Left forelimb (tissue), 1 donor: ENCODE measurements at regions not wholly inside any gene's neighbourhood (a gene's known extent, or its start where the extent isn't known, plus 50 kb on each side); places are given as distances from the start of the nearest gene placed in this dataset.

Source experiments
- DNase-seq: peaks from one replicate; pipeline ENCODE4 v3.0.0-alpha.2; 2018; ENCODE audit warnings: low spot score

- no peak for DNase-seq
Observed at GRCh38 chr1:234716908-234717375, 107.0 kb upstream of the IRF2BP2 start.

DNA sequence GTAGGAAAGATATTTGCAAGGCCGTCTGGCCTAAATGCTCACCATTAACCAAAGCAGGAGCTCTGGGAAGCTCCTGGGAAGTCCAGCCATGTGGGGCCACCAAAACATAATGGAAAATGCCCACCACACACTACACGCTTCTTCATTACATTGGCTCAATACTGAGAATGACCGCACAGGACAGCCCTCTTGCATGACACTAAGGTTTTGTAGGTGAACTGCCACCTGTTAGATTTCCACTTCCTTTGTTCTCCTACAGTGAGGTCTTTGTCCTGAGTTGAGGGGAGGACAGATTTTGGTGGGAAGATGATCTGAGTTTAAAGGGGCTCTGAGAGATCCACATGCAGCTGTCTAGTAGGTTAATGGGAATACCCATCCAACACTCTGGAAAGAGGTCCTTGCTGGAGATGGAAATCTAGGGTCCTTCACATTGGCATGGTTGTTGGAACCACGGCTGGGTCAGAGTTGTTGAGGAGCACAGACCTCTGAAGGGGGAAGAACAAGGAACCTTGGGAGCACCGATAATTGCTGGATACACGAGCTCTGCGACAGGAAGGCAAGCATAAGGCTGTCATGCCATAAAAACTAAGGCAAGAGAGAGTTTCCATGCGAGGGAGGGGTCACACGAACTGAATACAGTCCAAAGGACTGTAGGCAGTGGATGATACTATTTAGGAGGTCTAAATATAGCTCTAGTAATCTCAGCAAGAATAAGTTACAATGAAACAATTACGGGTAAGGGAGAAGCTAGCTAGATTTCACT is 105.5 kb upstream of the IRF2BP2 start:
- DNase-seq = peak; percentile 30

DNA sequence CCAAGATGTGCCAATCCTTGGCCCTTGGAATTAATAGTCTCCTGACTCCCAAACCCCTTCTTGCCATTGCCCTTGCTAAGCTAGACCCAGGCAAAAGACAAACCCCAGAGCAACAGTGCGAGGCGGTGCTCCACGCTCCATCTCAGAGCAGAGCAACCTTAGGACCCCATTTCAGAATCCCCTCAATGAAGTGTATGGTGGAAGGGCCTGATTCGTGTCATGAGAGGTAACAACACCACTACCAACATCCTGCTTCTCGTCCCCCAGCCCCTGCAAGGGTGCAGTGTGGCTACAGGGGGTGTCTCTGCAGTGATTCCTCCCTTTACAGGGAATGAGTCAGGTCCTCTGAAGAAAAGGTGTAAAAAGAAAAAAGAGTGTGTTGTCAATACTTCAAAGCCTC is 103.9 kb upstream of the IRF2BP2 start:
- DNase-seq = peak; percentile 26

DNA sequence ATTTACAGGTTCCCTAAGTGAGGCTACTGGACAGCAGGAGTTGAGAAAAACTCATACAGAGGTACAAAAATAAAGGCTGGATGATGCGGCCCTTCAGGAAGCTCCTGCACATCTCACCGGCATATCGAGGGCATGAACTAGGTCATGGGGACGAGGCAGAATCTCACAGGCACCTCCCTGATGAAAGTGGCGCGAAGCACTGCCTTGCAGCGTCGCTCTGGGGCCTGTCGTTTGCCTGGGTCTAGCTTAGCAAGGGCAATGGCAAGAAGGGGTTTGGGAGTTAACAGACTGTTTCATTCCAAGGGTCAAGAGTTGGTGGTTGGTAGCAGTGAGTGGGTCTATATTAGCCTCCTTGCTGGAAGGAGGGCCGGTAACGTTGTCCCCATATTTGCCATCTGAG is 103.5 kb upstream of the IRF2BP2 start:
- DNase-seq = peak; percentile 44

DNA sequence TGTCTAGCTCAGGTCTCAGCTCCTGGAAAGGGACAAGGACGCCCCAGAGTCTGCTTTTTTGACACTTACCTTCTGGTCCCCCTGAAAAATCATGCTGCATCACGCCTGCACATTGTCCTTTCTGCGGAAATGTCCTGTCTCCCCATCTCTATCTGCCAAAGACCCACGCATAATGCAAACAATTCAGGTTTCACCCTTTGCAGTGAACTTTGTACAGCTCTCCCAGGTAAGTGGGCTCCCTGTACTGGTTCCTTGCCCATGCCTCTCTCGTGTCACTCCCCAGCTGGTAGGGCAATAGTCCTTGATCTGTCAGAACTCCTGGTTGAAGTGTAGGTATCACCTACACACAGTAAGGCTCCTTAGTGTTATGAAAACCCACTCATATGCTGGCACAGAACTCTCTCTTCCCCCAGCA is 102.9 kb upstream of the IRF2BP2 start:
- no peak for DNase-seq

- no peak for DNase-seq
Observed at GRCh38 chr1:234710936-234711724, 101.2 kb upstream of the IRF2BP2 start.

GRCh38 chr1:234710381-234710780 is 100.4 kb upstream of the IRF2BP2 start:
- peak; percentile 46 for DNase-seq

- DNase-seq = peak; percentile 60
Observed at GRCh38 chr1:234709473-234710228, 99.7 kb upstream of the IRF2BP2 start.

DNA sequence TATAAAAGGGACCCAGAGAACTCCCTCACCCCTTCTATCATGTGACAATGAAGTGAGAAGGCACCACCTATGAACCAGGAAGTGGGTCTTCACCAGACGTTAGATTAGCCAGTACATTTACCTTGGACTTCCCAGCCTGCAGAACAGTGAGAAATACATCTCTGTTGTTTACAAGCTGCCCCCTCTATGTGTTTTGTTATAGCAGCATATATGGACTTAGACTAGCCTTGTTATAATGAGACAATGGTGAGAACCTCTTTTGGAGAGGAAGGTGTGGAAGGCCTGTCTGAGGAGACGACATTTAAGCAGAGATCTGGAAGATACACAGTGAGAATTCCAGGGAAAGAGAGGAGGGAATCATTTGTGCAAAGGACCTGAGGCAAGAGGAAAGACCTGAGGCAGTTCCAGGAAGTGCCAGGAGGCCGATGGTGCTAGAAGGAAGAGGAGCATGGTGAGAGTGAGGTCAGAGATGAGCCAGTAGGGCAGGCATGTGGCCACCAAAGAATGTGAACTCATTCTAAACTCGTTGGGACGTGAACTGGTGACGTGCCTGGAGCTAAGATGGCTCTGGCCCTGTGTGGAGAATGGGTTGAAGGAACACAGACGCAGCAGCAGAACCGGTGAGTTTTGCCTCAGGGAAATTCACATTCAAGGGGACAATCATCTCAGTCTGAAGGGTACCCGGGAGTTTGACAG is 98.9 kb upstream of the IRF2BP2 start:
- DNase-seq = peak; percentile 9

GRCh38 chr1:234707641-234708040 is 97.7 kb upstream of the IRF2BP2 start:
- DNase-seq = peak; percentile 15

DNA sequence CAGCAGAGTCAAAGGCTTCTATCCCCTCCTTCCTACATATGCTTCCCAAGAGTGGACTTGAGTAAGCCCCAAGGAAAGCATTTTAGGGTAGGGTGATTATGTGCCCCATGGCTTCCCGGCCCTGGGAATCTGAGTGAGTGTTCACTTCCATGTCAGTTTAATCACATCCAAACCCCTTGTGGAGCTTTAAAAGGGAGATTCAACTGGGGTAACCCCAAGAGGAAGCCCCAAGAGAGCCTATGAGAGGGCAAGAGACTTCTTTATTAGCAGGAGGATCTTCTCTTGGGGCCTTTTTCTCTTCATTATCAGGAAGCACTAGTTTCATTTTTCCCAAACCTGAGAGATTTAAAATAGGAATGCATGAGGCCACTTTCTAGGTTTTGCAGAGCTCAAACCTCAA is 97.0 kb upstream of the IRF2BP2 start:
- DNase-seq = peak; percentile 23

GRCh38 chr1:234706199-234706598 is 96.2 kb upstream of the IRF2BP2 start:
- DNase-seq = no peak

GRCh38 chr1:234705615-234706014 is 95.6 kb upstream of the IRF2BP2 start:
- no peak for DNase-seq

GRCh38 chr1:234704106-234704887 is 94.3 kb upstream of the IRF2BP2 start:
- peak; percentile 34 for DNase-seq

- peak; percentile 79 for DNase-seq
Observed at GRCh38 chr1:234702342-234703000, 92.5 kb upstream of the IRF2BP2 start.

DNA sequence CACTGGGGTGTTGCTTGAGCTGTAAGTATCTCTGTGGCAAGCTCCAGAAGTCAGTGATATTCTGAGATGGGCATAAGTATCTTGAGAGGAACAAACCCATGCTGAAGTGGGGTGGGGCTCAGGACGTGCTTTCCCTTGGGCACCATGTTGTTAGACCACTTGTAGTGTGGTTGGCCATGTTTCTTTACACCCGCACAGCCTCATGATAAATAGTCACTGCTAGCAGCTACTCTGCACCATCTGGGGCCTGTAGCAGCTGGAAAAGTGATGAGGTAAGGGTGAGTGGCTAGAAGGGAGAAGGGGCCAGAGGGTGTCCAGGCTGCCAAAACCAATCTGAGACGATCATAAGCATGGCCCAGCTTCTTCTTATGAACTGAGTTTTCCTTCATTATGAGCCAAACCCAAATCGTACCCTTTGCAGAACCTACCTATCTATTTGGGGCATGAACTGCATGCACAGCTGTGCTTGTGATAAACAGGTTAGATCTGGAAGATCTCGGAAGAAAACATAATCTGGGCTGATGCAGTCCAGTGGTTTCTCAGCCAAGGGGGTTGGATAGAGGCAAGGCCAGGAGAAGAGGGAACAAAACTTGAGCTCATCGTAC is 91.9 kb upstream of the IRF2BP2 start:
- peak; percentile 72 for DNase-seq

DNA sequence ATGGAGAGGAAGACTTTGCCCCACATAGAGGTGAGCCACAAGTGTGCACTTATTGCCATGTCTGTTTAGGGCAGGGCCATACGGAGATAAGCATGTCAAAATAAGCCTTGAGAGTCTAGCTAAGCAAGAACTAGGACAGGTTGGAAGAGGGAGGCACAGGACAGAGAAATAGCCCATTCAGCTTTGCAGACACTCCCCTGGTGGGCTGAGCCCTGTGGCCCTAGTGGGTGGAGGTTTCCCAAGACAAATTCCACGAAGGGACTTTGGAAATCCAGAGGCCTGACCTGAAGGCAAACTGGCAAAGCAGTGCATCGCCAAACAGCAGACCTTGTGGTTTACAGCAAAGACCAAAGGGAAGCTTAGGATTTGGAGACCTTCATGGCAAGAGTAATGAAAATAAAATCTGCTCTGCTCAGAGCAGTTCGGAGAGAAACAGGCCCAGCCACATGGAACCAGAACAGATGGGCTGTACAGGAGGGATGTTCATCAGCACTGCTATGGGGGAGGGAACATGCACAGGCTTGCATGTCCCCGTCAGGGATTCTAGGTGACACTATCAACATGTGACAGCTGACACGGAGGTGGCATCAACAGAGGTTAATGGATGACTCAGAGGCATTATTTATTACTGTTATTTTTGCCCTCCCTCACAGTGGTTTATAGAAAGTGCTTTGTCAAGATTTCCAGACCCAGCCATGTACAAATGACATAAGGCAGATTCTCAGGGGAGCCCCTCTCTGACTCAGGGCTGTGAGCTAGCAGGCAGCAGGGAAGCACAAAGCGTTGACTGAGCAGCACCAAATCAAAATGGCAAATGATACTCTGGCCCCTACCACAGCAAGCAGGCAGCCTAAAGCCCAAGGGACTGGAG is 90.1 kb upstream of the IRF2BP2 start:
- DNase-seq = peak; percentile 56

GRCh38 chr1:234698686-234699085 is 88.7 kb upstream of the IRF2BP2 start:
- DNase-seq = peak; percentile 31

DNA sequence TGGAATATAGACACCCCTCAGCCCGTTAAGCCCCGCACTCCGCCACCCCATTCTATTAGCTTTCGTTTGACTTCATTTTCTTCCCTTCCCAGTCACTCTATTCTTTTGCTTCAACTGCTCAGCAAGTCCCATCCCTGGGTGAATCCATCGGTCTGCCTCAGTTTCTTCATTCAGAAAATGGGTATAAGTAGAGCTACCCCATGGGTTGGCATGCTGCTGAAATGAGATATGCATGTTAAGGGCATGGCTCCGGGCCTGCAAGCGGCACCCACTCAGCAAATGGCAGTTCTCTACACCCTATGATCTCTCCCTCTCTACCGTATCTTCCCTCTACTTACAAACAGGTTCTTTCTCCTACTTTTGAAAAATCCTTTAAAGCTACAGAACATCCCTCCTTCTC is 87.8 kb upstream of the IRF2BP2 start:
- no peak for DNase-seq
